NCI-H524 treated with DMSO at 0.1 percent for 48 hours (cell line): ENCODE measurements at regions not wholly inside any gene's neighbourhood (a gene's known extent, or its start where the extent isn't known, plus 50 kb on each side); places are given as distances from the start of the nearest gene placed in this dataset.
"Not testable (repeated sequence)": the region's sequence is repeated elsewhere in the genome, so short reads cannot be mapped to it uniquely, and the experiment has no call there.

Source experiments
- DNase-seq: peaks from one replicate; lab custom pipeline; 2025; lab: John Stamatoyannopoulos, UW

GRCh38 chr4:138616775-138617174 is 374.6 kb upstream of the SLC7A11 start:
- DNase-seq, result no peak

GRCh38 chr4:138614398-138615142 is 372.4 kb upstream of the SLC7A11 start:
- no peak for DNase-seq

GRCh38 chr4:138612428-138612827 is 370.3 kb upstream of the SLC7A11 start:
- no peak for DNase-seq

GRCh38 chr4:138611721-138612120 is 369.6 kb upstream of the SLC7A11 start:
- DNase-seq, result no peak

- DNase-seq, result no peak
Observed at GRCh38 chr4:138611017-138611416, 368.9 kb upstream of the SLC7A11 start.

GRCh38 chr4:138609943-138610350 is 367.8 kb upstream of the SLC7A11 start:
- DNase-seq, result no peak

- DNase-seq, result no peak
Observed at GRCh38 chr4:138604556-138604955, 362.4 kb upstream of the SLC7A11 start.

- DNase-seq, result no peak
Observed at GRCh38 chr4:138602664-138603063, 360.5 kb upstream of the SLC7A11 start.

- DNase-seq, result no peak
Observed at GRCh38 chr4:138599965-138600364, 357.8 kb upstream of the SLC7A11 start.

GRCh38 chr4:138598226-138598625 is 356.1 kb upstream of the SLC7A11 start:
- DNase-seq, result no peak

GRCh38 chr4:138596896-138597295 is 354.7 kb upstream of the SLC7A11 start:
- no peak for DNase-seq

GRCh38 chr4:138595731-138596460 is 353.7 kb upstream of the SLC7A11 start:
- DNase-seq, result no peak

- no peak for DNase-seq
Observed at GRCh38 chr4:138595171-138595570, 353.0 kb upstream of the SLC7A11 start.

GRCh38 chr4:138592796-138593195 is 350.6 kb upstream of the SLC7A11 start:
- no peak for DNase-seq

GRCh38 chr4:138591808-138592207 is 349.7 kb upstream of the SLC7A11 start:
- no peak for DNase-seq

GRCh38 chr4:138588501-138588900 is 346.4 kb upstream of the SLC7A11 start:
- DNase-seq, result no peak

GRCh38 chr4:138579146-138579545 is 337.0 kb upstream of the SLC7A11 start:
- DNase-seq, result no peak

- not testable (repeated sequence) for DNase-seq
Observed at GRCh38 chr4:138577826-138578225, 335.7 kb upstream of the SLC7A11 start.

- no peak for DNase-seq
Observed at GRCh38 chr4:138577145-138577544, 335.0 kb upstream of the SLC7A11 start.

GRCh38 chr4:138576684-138577083 is 334.5 kb upstream of the SLC7A11 start:
- no peak for DNase-seq

- DNase-seq, result no peak
Observed at GRCh38 chr4:138573246-138573645, 331.1 kb upstream of the SLC7A11 start.

- DNase-seq, result no peak
Observed at GRCh38 chr4:138572007-138572406, 329.9 kb upstream of the SLC7A11 start.

GRCh38 chr4:138567696-138568095 is 325.5 kb upstream of the SLC7A11 start:
- no peak for DNase-seq

GRCh38 chr4:138565576-138565975 is 323.4 kb upstream of the SLC7A11 start:
- no peak for DNase-seq
